ENCODE measurements at regions not wholly inside any gene's neighbourhood (a gene's known extent, or its start where the extent isn't known, plus 50 kb on each side); places are given as distances from the start of the nearest gene placed in this dataset.
"Not testable (repeated sequence)": the region's sequence is repeated elsewhere in the genome, so short reads cannot be mapped to it uniquely, and the experiment has no call there.

DNA sequence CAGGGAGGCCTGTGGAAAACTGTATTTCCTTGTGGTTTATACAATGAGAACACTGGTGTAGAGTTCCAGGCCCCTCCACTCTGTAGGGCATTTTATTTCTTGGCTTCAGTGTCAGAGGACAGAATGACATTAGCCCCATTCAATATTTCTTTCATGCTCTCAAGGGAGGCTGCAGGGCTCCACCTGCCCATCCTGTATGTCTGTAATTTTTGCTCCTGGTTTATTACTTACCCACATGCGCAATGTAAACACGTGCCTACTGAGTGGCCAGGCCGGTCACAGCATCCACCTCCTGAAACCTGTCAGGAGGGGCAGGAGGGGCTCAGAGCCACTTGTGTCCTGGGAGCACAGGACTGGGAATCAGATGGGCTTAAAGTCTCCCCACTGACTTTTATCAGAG, 82.4 kb downstream of the GADD45G start:
- no peaks in the 10 kb centered on the region for H3K27me3 ChIP-seq (ENCODE audit: control insufficient read depth in 1 of 2, insufficient read depth in 1 of 2, low read length in 2 of 2)
- H2BK120ac ChIP-seq (ENCODE audit: low read depth, low read length), result peak overlapping the region; percentile 76
- no peak overlapping the region for H3K4ac ChIP-seq (ENCODE audit: low read depth in 1 of 2, low read length in 2 of 2)
- H3K9ac ChIP-seq (ENCODE audit: low read length), result no peak overlapping the region
- H4K8ac ChIP-seq (ENCODE audit: low read length), result no peak overlapping the region
- H2AFZ ChIP-seq (ENCODE audit: low read depth, low read length), result no peak overlapping the region
- H3K4me3 ChIP-seq (ENCODE audit: insufficient read depth in 1 of 2, low read depth in 1 of 2, low read length in 2 of 2), result no peak overlapping the region
- peak overlapping the region; percentile 89 for H2BK5ac ChIP-seq (ENCODE audit: low read depth, low read length, poor library complexity, severe bottlenecking)
- H2AK5ac ChIP-seq (ENCODE audit: low read length, severe bottlenecking), result peak overlapping the region; percentile 88
- H3K18ac ChIP-seq (ENCODE audit: low read depth in 1 of 2, low read length in 2 of 2), result no peak overlapping the region
- H3K36me3 ChIP-seq (ENCODE audit: control insufficient read depth in 1 of 2, insufficient read depth in 2 of 2, low read depth in 1 of 2, low read length in 2 of 2), result peaks cover 0 to 3% of the 10 kb centered on the region in 2 experiments
- 96% methylated on average over 3 of the region's 3 CpGs for WGBS
- H3K4me1 ChIP-seq (ENCODE audit: control insufficient read depth, insufficient read depth, low read depth, low read length), result peaks cover 22% of the 10 kb centered on the region
- peak overlapping the region in 1 of 2 experiments; percentile 48 for H3K23ac ChIP-seq (ENCODE audit: low read length in 2 of 2)
- no peak overlapping the region for H2BK15ac ChIP-seq (ENCODE audit: low read depth, poor library complexity, severe bottlenecking)
- H3K14ac ChIP-seq (ENCODE audit: low read length in 2 of 2), result no peak overlapping the region
- no peak for DNase-seq
- H3K4me2 ChIP-seq (ENCODE audit: low read length, poor library complexity, severe bottlenecking), result no peak overlapping the region
- H3K9me3 ChIP-seq (ENCODE audit: control insufficient read depth, low read length), result no peaks in the 10 kb centered on the region
- H2BK12ac ChIP-seq (ENCODE audit: low read length in 2 of 2), result peak overlapping the region in 1 of 2 experiments; percentile 80
- no peaks in the 10 kb centered on the region for H3K79me1 ChIP-seq (replicated peaks; ENCODE audit: low read length, poor library complexity, severe bottlenecking)
- no peak overlapping the region for H3K27ac ChIP-seq (ENCODE audit: low read length, poor library complexity, severe bottlenecking)
- H4K91ac ChIP-seq (ENCODE audit: low read length), result no peak overlapping the region

DNA sequence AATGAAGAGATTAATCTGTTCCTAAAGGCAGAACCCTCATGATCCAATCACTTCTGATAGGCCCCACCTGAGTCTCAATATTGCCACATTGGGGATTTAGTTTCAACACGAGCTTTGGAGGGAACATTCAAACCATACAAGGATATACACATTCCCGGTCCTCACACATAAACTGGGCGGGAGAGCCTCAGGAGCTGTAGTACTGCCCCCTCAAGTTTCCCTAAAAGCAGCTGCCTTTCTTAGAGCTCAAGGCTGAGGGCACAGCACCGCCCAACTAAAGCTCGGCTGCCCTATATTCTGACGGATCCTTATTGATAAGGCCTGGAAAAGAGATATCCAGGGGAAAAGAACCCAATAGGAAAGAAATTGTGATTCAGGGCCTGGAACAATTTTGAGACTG, 83.0 kb downstream of the GADD45G start:
- H2AK5ac ChIP-seq (ENCODE audit: low read length, severe bottlenecking), result no peak overlapping the region
- no peak overlapping the region for H3K4me2 ChIP-seq (ENCODE audit: low read length, poor library complexity, severe bottlenecking)
- H3K4me3 ChIP-seq (ENCODE audit: insufficient read depth in 1 of 2, low read depth in 1 of 2, low read length in 2 of 2), result no peak overlapping the region
- H4K8ac ChIP-seq (ENCODE audit: low read length), result no peak overlapping the region
- 92% methylated on average over 6 of the region's 6 CpGs for WGBS
- no peak overlapping the region for H4K91ac ChIP-seq (ENCODE audit: low read length)
- no peak overlapping the region for H3K14ac ChIP-seq (ENCODE audit: low read length in 2 of 2)
- H3K9me3 ChIP-seq (ENCODE audit: control insufficient read depth, low read length), result no peaks in the 10 kb centered on the region
- no peak overlapping the region for H3K9ac ChIP-seq (ENCODE audit: low read length)
- H2BK12ac ChIP-seq (ENCODE audit: low read length in 2 of 2), result no peak overlapping the region
- DNase-seq, result no peak
- H2BK15ac ChIP-seq (ENCODE audit: low read depth, poor library complexity, severe bottlenecking), result no peak overlapping the region
- no peaks in the 10 kb centered on the region for H3K79me1 ChIP-seq (replicated peaks; ENCODE audit: low read length, poor library complexity, severe bottlenecking)
- H2BK5ac ChIP-seq (ENCODE audit: low read depth, low read length, poor library complexity, severe bottlenecking), result no peak overlapping the region
- no peak overlapping the region for H3K4ac ChIP-seq (ENCODE audit: low read depth in 1 of 2, low read length in 2 of 2)
- H2AFZ ChIP-seq (ENCODE audit: low read depth, low read length), result no peak overlapping the region
- no peak overlapping the region for H3K18ac ChIP-seq (ENCODE audit: low read depth in 1 of 2, low read length in 2 of 2)
- no peaks in the 10 kb centered on the region for H3K27me3 ChIP-seq (ENCODE audit: control insufficient read depth in 1 of 2, insufficient read depth in 1 of 2, low read length in 2 of 2)
- H3K23ac ChIP-seq (ENCODE audit: low read length in 2 of 2), result no peak overlapping the region
- no peak overlapping the region for H3K27ac ChIP-seq (ENCODE audit: low read length, poor library complexity, severe bottlenecking)
- no peak overlapping the region for H2BK120ac ChIP-seq (ENCODE audit: low read depth, low read length)
- H3K36me3 ChIP-seq (ENCODE audit: control insufficient read depth in 1 of 2, insufficient read depth in 2 of 2, low read depth in 1 of 2, low read length in 2 of 2), result peaks cover 0 to 3% of the 10 kb centered on the region in 2 experiments
- peaks cover 22% of the 10 kb centered on the region for H3K4me1 ChIP-seq (ENCODE audit: control insufficient read depth, insufficient read depth, low read depth, low read length)

DNA sequence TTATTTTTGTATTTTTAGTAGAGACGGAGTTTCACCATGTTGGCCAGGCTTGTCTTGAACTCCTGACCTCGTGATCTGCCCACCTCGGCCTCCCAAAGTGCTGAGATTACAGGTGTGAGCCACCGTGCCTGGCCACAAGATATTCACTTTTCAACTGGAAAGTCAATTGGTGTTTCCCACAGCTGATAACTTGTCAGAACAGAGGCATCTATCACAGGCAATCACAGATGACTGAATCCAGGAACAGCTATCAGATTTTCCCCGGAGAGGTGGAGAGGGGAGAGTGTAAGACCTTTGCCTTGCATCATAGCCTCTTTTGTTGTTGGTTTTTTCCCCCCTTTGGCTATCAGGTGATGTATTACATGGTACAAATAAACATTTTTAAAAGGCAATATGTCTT, 84.5 kb downstream of the GADD45G start:
- not testable (repeated sequence) for H2AK5ac ChIP-seq (ENCODE audit: low read length, severe bottlenecking); H2BK120ac ChIP-seq (ENCODE audit: low read depth, low read length); H3K79me1 ChIP-seq (replicated peaks; ENCODE audit: low read length, poor library complexity, severe bottlenecking); H3K36me3 ChIP-seq (ENCODE audit: control insufficient read depth in 1 of 2, insufficient read depth in 2 of 2, low read depth in 1 of 2, low read length in 2 of 2); H4K8ac ChIP-seq (ENCODE audit: low read length); H3K9ac ChIP-seq (ENCODE audit: low read length); H3K27ac ChIP-seq (ENCODE audit: low read length, poor library complexity, severe bottlenecking); H2BK15ac ChIP-seq (ENCODE audit: low read depth, poor library complexity, severe bottlenecking); H3K23ac ChIP-seq (ENCODE audit: low read length in 2 of 2); H3K18ac ChIP-seq (ENCODE audit: low read depth in 1 of 2, low read length in 2 of 2); H3K9me3 ChIP-seq (ENCODE audit: control insufficient read depth, low read length); H2BK12ac ChIP-seq (ENCODE audit: low read length in 2 of 2); H2BK5ac ChIP-seq (ENCODE audit: low read depth, low read length, poor library complexity, severe bottlenecking); H4K91ac ChIP-seq (ENCODE audit: low read length); H2AFZ ChIP-seq (ENCODE audit: low read depth, low read length); DNase-seq; H3K4ac ChIP-seq (ENCODE audit: low read depth in 1 of 2, low read length in 2 of 2); H3K14ac ChIP-seq (ENCODE audit: low read length in 2 of 2); H3K4me2 ChIP-seq (ENCODE audit: low read length, poor library complexity, severe bottlenecking); H3K4me3 ChIP-seq (ENCODE audit: insufficient read depth in 1 of 2, low read depth in 1 of 2, low read length in 2 of 2)
- peaks cover 22% of the 10 kb centered on the region for H3K4me1 ChIP-seq (ENCODE audit: control insufficient read depth, insufficient read depth, low read depth, low read length)
- peaks cover 10 to 11% of the 10 kb centered on the region in 2 experiments for H3K27me3 ChIP-seq (ENCODE audit: control insufficient read depth in 1 of 2, insufficient read depth in 1 of 2, low read length in 2 of 2)
- 68% methylated on average over 5 of the region's 5 CpGs for WGBS

DNA sequence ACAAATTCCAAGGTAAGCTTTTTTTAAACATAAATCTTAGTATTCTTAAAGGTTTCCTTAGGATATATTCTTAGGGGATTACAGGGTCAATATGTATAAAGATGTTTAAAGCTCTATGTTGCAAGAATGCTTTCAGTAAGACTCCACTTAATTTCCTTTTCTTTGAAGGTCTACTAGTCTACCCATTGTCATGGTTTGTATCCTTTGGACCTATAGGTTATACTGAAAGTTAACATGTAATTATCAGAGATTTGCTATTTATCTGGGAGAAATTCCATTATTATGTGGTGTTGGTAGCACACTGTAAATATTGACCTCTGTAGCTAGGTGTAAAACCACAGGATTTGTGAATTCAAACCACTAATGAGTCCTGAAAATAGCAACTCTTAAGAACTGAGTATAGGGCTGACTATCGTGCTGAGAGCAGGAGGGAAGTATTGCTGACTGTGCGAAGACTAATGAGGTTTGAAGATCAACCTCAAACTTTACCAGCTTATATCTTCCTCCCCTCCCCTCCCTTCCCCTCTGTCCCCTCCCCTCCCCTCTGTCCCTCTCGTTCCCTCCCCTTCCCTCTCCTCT, 85.6 kb downstream of the GADD45G start:
- 51% methylated on average over 3 of the region's 3 CpGs for WGBS
- Histone ChIP-seq H3K4me3 (ENCODE audit: insufficient read depth in 1 of 2, low read depth in 1 of 2, low read length in 2 of 2) (no peak overlapping the region), H3K79me1 (replicated peaks; ENCODE audit: low read length, poor library complexity, severe bottlenecking) (no peaks in the 10 kb centered on the region), H3K14ac (ENCODE audit: low read length in 2 of 2) (no peak overlapping the region), H4K91ac (ENCODE audit: low read length) (no peak overlapping the region), H3K36me3 (ENCODE audit: control insufficient read depth in 1 of 2, insufficient read depth in 2 of 2, low read depth in 1 of 2, low read length in 2 of 2) (peaks cover 0 to 3% of the 10 kb centered on the region in 2 experiments), H2AFZ (ENCODE audit: low read depth, low read length) (no peak overlapping the region), H2AK5ac (ENCODE audit: low read length, severe bottlenecking) (no peak overlapping the region), H3K23ac (ENCODE audit: low read length in 2 of 2) (no peak overlapping the region), H3K9ac (ENCODE audit: low read length) (no peak overlapping the region), H3K4me2 (ENCODE audit: low read length, poor library complexity, severe bottlenecking) (no peak overlapping the region), H2BK5ac (ENCODE audit: low read depth, low read length, poor library complexity, severe bottlenecking) (no peak overlapping the region), H3K4me1 (ENCODE audit: control insufficient read depth, insufficient read depth, low read depth, low read length) (peaks cover 17% of the 10 kb centered on the region), H3K4ac (ENCODE audit: low read depth in 1 of 2, low read length in 2 of 2) (no peak overlapping the region), H3K27ac (ENCODE audit: low read length, poor library complexity, severe bottlenecking) (no peak overlapping the region), H4K8ac (ENCODE audit: low read length) (no peak overlapping the region), H2BK12ac (ENCODE audit: low read length in 2 of 2) (no peak overlapping the region), H2BK15ac (ENCODE audit: low read depth, poor library complexity, severe bottlenecking) (no peak overlapping the region), H2BK120ac (ENCODE audit: low read depth, low read length) (no peak overlapping the region), H3K18ac (ENCODE audit: low read depth in 1 of 2, low read length in 2 of 2) (no peak overlapping the region), H3K9me3 (ENCODE audit: control insufficient read depth, low read length) (no peaks in the 10 kb centered on the region), H3K27me3 (ENCODE audit: control insufficient read depth in 1 of 2, insufficient read depth in 1 of 2, low read length in 2 of 2) (peaks cover 21 to 22% of the 10 kb centered on the region in 2 experiments)
- DNase-seq, result no peak
